ENCODE measurements at regions not wholly inside any gene's neighbourhood (a gene's known extent, or its start where the extent isn't known, plus 50 kb on each side); places are given as distances from the start of the nearest gene placed in this dataset.

DNA sequence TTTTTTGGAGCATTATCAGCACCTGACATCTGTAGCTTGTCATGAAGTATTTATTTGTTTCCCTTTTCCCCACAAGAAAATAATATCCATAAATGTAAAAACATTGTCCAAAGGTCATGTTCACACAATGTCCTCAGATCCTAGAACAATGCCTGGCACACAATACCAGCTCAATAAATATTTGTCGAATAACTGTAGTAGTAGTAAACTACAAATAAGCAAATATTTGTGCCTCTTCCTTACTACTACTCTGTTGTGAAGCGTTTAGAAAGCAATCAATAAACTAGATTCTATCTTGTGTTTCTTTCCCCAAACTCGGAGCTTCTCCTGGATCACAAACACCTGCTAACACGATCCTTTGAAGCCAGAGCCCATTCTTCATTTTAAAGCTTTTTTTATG, 459.6 kb upstream of the NECTIN3 start:
- H3K27ac Mint-ChIP-seq, result no peak overlapping the region
- H3K9me3 Mint-ChIP-seq, result peaks cover 16% of the 10 kb centered on the region
- ATAC-seq (no peak), DNase-seq (ENCODE audit: low spot score) (no peak)
- H3K4me3 Mint-ChIP-seq, result no peak overlapping the region
- CTCF ChIA-PET, result no interaction called here
- H3K27me3 Mint-ChIP-seq (ENCODE audit: low read depth), result no peaks in the 10 kb centered on the region
- H3K36me3 Mint-ChIP-seq, result peaks cover 8% of the 10 kb centered on the region
- POLR2A ChIA-PET, result no interaction called here
- TF ChIP-seq ZNF317 (CRISPR knock-in tag; IDR thresholded peaks at IDR 0.05; ENCODE audit: borderline replicate concordance, low read depth), result no peak
- no peak for TF ChIP-seq NFYB (CRISPR knock-in tag; conservative IDR thresholded peaks at IDR 0.05; ENCODE audit: low read depth)
- no peak for TF ChIP-seq ZNF425 (CRISPR knock-in tag; conservative IDR thresholded peaks at IDR 0.05)
- no peak for TF ChIP-seq TCF7 (CRISPR knock-in tag; IDR thresholded peaks at IDR 0.05; ENCODE audit: low read depth)
- TF ChIP-seq, protein P1, sequence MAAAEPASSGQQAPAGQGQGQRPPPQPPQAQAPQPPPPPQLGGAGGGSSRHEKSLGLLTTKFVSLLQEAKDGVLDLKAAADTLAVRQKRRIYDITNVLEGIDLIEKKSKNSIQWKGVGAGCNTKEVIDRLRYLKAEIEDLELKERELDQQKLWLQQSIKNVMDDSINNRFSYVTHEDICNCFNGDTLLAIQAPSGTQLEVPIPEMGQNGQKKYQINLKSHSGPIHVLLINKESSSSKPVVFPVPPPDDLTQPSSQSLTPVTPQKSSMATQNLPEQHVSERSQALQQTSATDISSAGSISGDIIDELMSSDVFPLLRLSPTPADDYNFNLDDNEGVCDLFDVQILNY (CRISPR knock-in tag; IDR thresholded peaks at IDR 0.05), result no peak
- TF ChIP-seq TEAD4 (CRISPR knock-in tag; IDR thresholded peaks at IDR 0.05), result no peak
- no peak for TF ChIP-seq FOXK1 (CRISPR knock-in tag; IDR thresholded peaks at IDR 0.05)
- no peak for TF ChIP-seq SP1 (CRISPR knock-in tag; conservative IDR thresholded peaks at IDR 0.05)
- TF ChIP-seq ESRRA (CRISPR knock-in tag; IDR thresholded peaks at IDR 0.05; ENCODE audit: borderline replicate concordance), result no peak
- no peak for TF ChIP-seq ZNF671 (CRISPR knock-in tag; IDR thresholded peaks at IDR 0.05)
- TF ChIP-seq NR2C2 (CRISPR knock-in tag; IDR thresholded peaks at IDR 0.05), result no peak
- TF ChIP-seq ARID4B (CRISPR knock-in tag; IDR thresholded peaks at IDR 0.05; ENCODE audit: borderline replicate concordance), result no peak
- TF ChIP-seq GTF2I (CRISPR knock-in tag; conservative IDR thresholded peaks at IDR 0.05), result no peak
- no peak for TF ChIP-seq RORB (CRISPR knock-in tag; IDR thresholded peaks at IDR 0.05)
- no peak for TF ChIP-seq ZMAT4 (CRISPR knock-in tag; IDR thresholded peaks at IDR 0.05)
- no peaks in the 10 kb centered on the region for H3K4me1 Mint-ChIP-seq

- POLR2A ChIA-PET, result no interaction called here
- CTCF ChIA-PET, result no interaction called here
- TF ChIP-seq ATF2 (CRISPR knock-in tag; IDR thresholded peaks at IDR 0.05; ENCODE audit: borderline replicate concordance, low read depth), result no peak
- no peak for TF ChIP-seq TEAD4 (CRISPR knock-in tag; IDR thresholded peaks at IDR 0.05)
- no peak for TF ChIP-seq ARID4B (CRISPR knock-in tag; IDR thresholded peaks at IDR 0.05; ENCODE audit: borderline replicate concordance)
- no peak for TF ChIP-seq NR3C1 (CRISPR knock-in tag; conservative IDR thresholded peaks at IDR 0.05; ENCODE audit: low read depth)
- TF ChIP-seq PRRX2 (CRISPR knock-in tag; IDR thresholded peaks at IDR 0.05), result no peak
- no peak for TF ChIP-seq ZSCAN18 (CRISPR knock-in tag; IDR thresholded peaks at IDR 0.05)
- TF ChIP-seq ZBTB21 (CRISPR knock-in tag; IDR thresholded peaks at IDR 0.05; ENCODE audit: borderline replicate concordance), result no peak
- no peak for TF ChIP-seq OVOL2 (CRISPR knock-in tag; IDR thresholded peaks at IDR 0.05; ENCODE audit: borderline replicate concordance)
Observed at GRCh38 chr3:110614186-110614585, 457.4 kb upstream of the NECTIN3 start.

More at GRCh38 chr3:110614186-110614585, 457.4 kb upstream of the NECTIN3 start:
- H3K4me1 Mint-ChIP-seq, result no peaks in the 10 kb centered on the region
- H3K9me3 Mint-ChIP-seq, result peaks cover 5% of the 10 kb centered on the region
- DNase-seq (ENCODE audit: low spot score), result no peak
- H3K4me3 Mint-ChIP-seq, result no peak overlapping the region
- H3K27ac Mint-ChIP-seq, result no peak overlapping the region
- no peak for ATAC-seq
- no peaks in the 10 kb centered on the region for H3K36me3 Mint-ChIP-seq
- H3K27me3 Mint-ChIP-seq (ENCODE audit: low read depth), result no peaks in the 10 kb centered on the region

All from WTC11 (cell line).